Glomerular endothelial cell (primary cell): ENCODE measurements at regions not wholly inside any gene's neighbourhood (a gene's known extent, or its start where the extent isn't known, plus 50 kb on each side); places are given as distances from the start of the nearest gene placed in this dataset.
A peak's percentile ranks its signal among the peaks of the same experiment; 100 is the strongest.
"Not testable (repeated sequence)": the region's sequence is repeated elsewhere in the genome, so short reads cannot be mapped to it uniquely, and the experiment has no call there.

Source experiments
- DNase-seq: peaks from one replicate; pipeline ENCODE4 v3.0.0-alpha.2; 2011; ENCODE audit warnings: low read depth, low spot score; ENCODE audit errors: extremely low read depth

GRCh38 chr10:4254101-4254994 lies 469.3 kb upstream of the KLF6 start:
- DNase-seq, result no peak

GRCh38 chr10:4252701-4253100 lies 467.7 kb upstream of the KLF6 start:
- DNase-seq, result no peak

- DNase-seq, result no peak
Observed at GRCh38 chr10:4250587-4250887, 465.5 kb upstream of the KLF6 start.

GRCh38 chr10:4249841-4250586 lies 465.0 kb upstream of the KLF6 start:
- DNase-seq, result no peak

- DNase-seq, result no peak
Observed at GRCh38 chr10:4247379-4247778, 462.4 kb upstream of the KLF6 start.

GRCh38 chr10:4246881-4247358 lies 461.9 kb upstream of the KLF6 start:
- DNase-seq, result no peak

- peak; percentile 94 for DNase-seq
Observed at GRCh38 chr10:4243651-4244050, 458.6 kb upstream of the KLF6 start.

- no peak for DNase-seq
Observed at GRCh38 chr10:4243169-4243568, 458.2 kb upstream of the KLF6 start.

GRCh38 chr10:4242561-4243035 lies 457.6 kb upstream of the KLF6 start:
- DNase-seq, result no peak

GRCh38 chr10:4241724-4242345 lies 456.8 kb upstream of the KLF6 start:
- DNase-seq, result peak; percentile 92

- peak; percentile 85 for DNase-seq
Observed at GRCh38 chr10:4240608-4241197, 455.7 kb upstream of the KLF6 start.

- DNase-seq, result no peak
Observed at GRCh38 chr10:4239186-4239585, 454.2 kb upstream of the KLF6 start.

- not testable (repeated sequence) for DNase-seq
Observed at GRCh38 chr10:4236905-4237304, 451.9 kb upstream of the KLF6 start.

- DNase-seq, result no peak
Observed at GRCh38 chr10:4234661-4235060, 449.7 kb upstream of the KLF6 start.

- DNase-seq, result no peak
Observed at GRCh38 chr10:4231439-4231838, 446.4 kb upstream of the KLF6 start.

- DNase-seq, result no peak
Observed at GRCh38 chr10:4230036-4230435, 445.0 kb upstream of the KLF6 start.

- DNase-seq, result no peak
Observed at GRCh38 chr10:4229106-4229505, 444.1 kb upstream of the KLF6 start.

- DNase-seq, result no peak
Observed at GRCh38 chr10:4227586-4227985, 442.6 kb upstream of the KLF6 start.

GRCh38 chr10:4226941-4227540 lies 442.0 kb upstream of the KLF6 start:
- DNase-seq, result no peak

GRCh38 chr10:4224178-4224577 lies 439.2 kb upstream of the KLF6 start:
- DNase-seq, result no peak

GRCh38 chr10:4221310-4221709 lies 436.3 kb upstream of the KLF6 start:
- DNase-seq, result not testable (repeated sequence)
